HEK293 (cell line): ENCODE measurements at regions not wholly inside any gene's neighbourhood (a gene's known extent, or its start where the extent isn't known, plus 50 kb on each side); places are given as distances from the start of the nearest gene placed in this dataset.

Experiments used
- CTCF ChIA-PET: fragments of 350-600 bp; formaldehyde crosslinking; extraction: SDS; loops from one replicate; lab custom pipeline; 2021; ENCODE audit warnings: antibody characterized with exemption; lab: Yijun Ruan, JAX
- POLR2A ChIA-PET: fragments of 300-600 bp; formaldehyde crosslinking; extraction: SDS; loops from one replicate; lab custom pipeline; 2020; ENCODE audit warnings: antibody characterized with exemption, inconsistent platforms; lab: Yijun Ruan, JAX
- H3K27ac ChIP-seq: fragments of 200-500 bp; sonication (Bioruptor generic); 2 replicates; pipeline ENCODE4 v1.5.1; 2014; ENCODE audit warnings: low read depth, low read length, control low read depth, inconsistent platforms; ENCODE audit errors: extremely low read depth
- H3K36me3 ChIP-seq, 2 experiments: fragments of 200-500 bp in 1 of 2; sonication (Bioruptor generic) in 1 of 2; 1 replicate in 1 of 2; 2 replicates in 1 of 2; pipeline ENCODE4 v1.5.1; 2014 to 2017; ENCODE audit warnings: inconsistent platforms in 2 of 2, low read length in 2 of 2; ENCODE audit not compliant: control insufficient read depth in 2 of 2, insufficient read depth in 1 of 2
- H3K4me1 ChIP-seq: fragments of 200-500 bp; sonication (Bioruptor generic); 2 replicates; pipeline ENCODE4 v1.5.1; 2014; ENCODE audit warnings: mild to moderate bottlenecking, low read length, inconsistent platforms; ENCODE audit not compliant: control insufficient read depth, insufficient read depth
- H3K4me3 ChIP-seq: 2 replicates; pipeline ENCODE4 v1.5.1; 2011; ENCODE audit warnings: low read depth, mild to moderate bottlenecking, control low read depth, low read length, moderate library complexity
- H3K9me3 ChIP-seq: fragments of 200-500 bp; sonication (Bioruptor generic); 2 replicates; pipeline ENCODE4 v1.5.1; 2014; ENCODE audit warnings: low read depth, low read length, inconsistent platforms; ENCODE audit not compliant: control insufficient read depth, insufficient read depth
- ELK4 ChIP-seq: IDR thresholded peaks from 2 replicates; pipeline ENCODE4 v1.6.1; 2011; ENCODE audit warnings: mild to moderate bottlenecking, low read depth, low read length, borderline replicate concordance
- KLF1 ChIP-seq: fragments of 450-650 bp; formaldehyde crosslinking; IDR thresholded peaks from 2 replicates; pipeline ENCODE4 v1.5.1; 2016; ENCODE audit warnings: missing biosample characterization, missing genetic modification characterization
- KLF16 ChIP-seq: fragments of 450-650 bp; formaldehyde crosslinking; IDR thresholded peaks from 2 replicates; pipeline ENCODE4 v1.5.1; 2017; ENCODE audit warnings: missing biosample characterization, missing genetic modification characterization
- KLF17 ChIP-seq: fragments of 450-650 bp; formaldehyde crosslinking; IDR thresholded peaks from 2 replicates; pipeline ENCODE4 v1.5.1; 2016; ENCODE audit warnings: missing biosample characterization, missing genetic modification characterization
- SCRT2 ChIP-seq: fragments of 450-650 bp; formaldehyde crosslinking; IDR thresholded peaks from 2 replicates; pipeline ENCODE4 v1.5.1; 2016; ENCODE audit warnings: missing biosample characterization, missing genetic modification characterization
- TCF7L2 ChIP-seq: IDR thresholded peaks from 2 replicates; pipeline ENCODE4 v1.6.1; 2011; ENCODE audit warnings: low read depth, mild to moderate bottlenecking, inconsistent platforms, low read length, moderate library complexity, borderline replicate concordance
- ZBTB21 ChIP-seq: fragments of 450-650 bp; formaldehyde crosslinking; IDR thresholded peaks from 2 replicates; pipeline ENCODE4 v1.5.1; 2017; ENCODE audit warnings: missing biosample characterization, missing genetic modification characterization
- ZFP69B ChIP-seq: fragments of 450-650 bp; formaldehyde crosslinking; IDR thresholded peaks from 2 replicates; pipeline ENCODE4 v1.5.1; 2016; ENCODE audit warnings: missing biosample characterization, missing genetic modification characterization
- ZNF175 ChIP-seq: fragments of 450-650 bp; formaldehyde crosslinking; IDR thresholded peaks from 2 replicates; pipeline ENCODE4 v1.5.1; 2016; ENCODE audit warnings: missing biosample characterization, missing genetic modification characterization
- ZNF214 ChIP-seq: fragments of 450-650 bp; formaldehyde crosslinking; IDR thresholded peaks from 2 replicates; pipeline ENCODE4 v1.5.1; 2017; ENCODE audit warnings: missing biosample characterization, mild to moderate bottlenecking, missing genetic modification characterization, borderline replicate concordance
- ZNF280D ChIP-seq: fragments of 450-650 bp; formaldehyde crosslinking; IDR thresholded peaks from 2 replicates; pipeline ENCODE4 v1.5.1; 2016; ENCODE audit warnings: missing biosample characterization, missing genetic modification characterization
- ZNF302 ChIP-seq: fragments of 450-650 bp; formaldehyde crosslinking; IDR thresholded peaks from 2 replicates; pipeline ENCODE4 v1.5.1; 2016; ENCODE audit warnings: missing biosample characterization, missing genetic modification characterization, low read depth
- ZNF335 ChIP-seq: fragments of 450-650 bp; formaldehyde crosslinking; conservative IDR thresholded peaks from 2 replicates; pipeline ENCODE4 v1.5.1; 2016; ENCODE audit warnings: missing biosample characterization, missing genetic modification characterization
- ZNF433 ChIP-seq: fragments of 450-650 bp; formaldehyde crosslinking; IDR thresholded peaks from 2 replicates; pipeline ENCODE4 v1.5.1; 2016; ENCODE audit warnings: missing biosample characterization, missing genetic modification characterization, low read depth
- ZNF449 ChIP-seq: fragments of 450-650 bp; formaldehyde crosslinking; IDR thresholded peaks from 2 replicates; pipeline ENCODE4 v1.5.1; 2017; ENCODE audit warnings: missing biosample characterization, mild to moderate bottlenecking, missing genetic modification characterization, moderate library complexity
- ZNF501 ChIP-seq: fragments of 450-650 bp; formaldehyde crosslinking; IDR thresholded peaks from 2 replicates; pipeline ENCODE4 v1.5.1; 2016; ENCODE audit warnings: missing biosample characterization, missing genetic modification characterization
- ZNF521 ChIP-seq: fragments of 450-650 bp; formaldehyde crosslinking; IDR thresholded peaks from 2 replicates; pipeline ENCODE4 v1.5.1; 2017; ENCODE audit warnings: missing biosample characterization, mild to moderate bottlenecking, missing genetic modification characterization
- ZNF585B ChIP-seq: fragments of 450-650 bp; formaldehyde crosslinking; IDR thresholded peaks from 2 replicates; pipeline ENCODE4 v1.5.1; 2016; ENCODE audit warnings: missing biosample characterization, missing genetic modification characterization
- ZNF610 ChIP-seq: fragments of 450-650 bp; formaldehyde crosslinking; IDR thresholded peaks from 2 replicates; pipeline ENCODE4 v1.5.1; 2016; ENCODE audit warnings: missing biosample characterization, missing genetic modification characterization, borderline replicate concordance
- ZNF621 ChIP-seq: fragments of 450-650 bp; formaldehyde crosslinking; IDR thresholded peaks from 2 replicates; pipeline ENCODE4 v1.5.1; 2017; ENCODE audit warnings: missing biosample characterization, missing genetic modification characterization
- ZNF645 ChIP-seq: fragments of 450-650 bp; formaldehyde crosslinking; IDR thresholded peaks from 2 replicates; pipeline ENCODE4; 2016; ENCODE audit warnings: missing biosample characterization, missing genetic modification characterization
- ZSCAN30 ChIP-seq: fragments of 450-650 bp; IDR thresholded peaks from 2 replicates; pipeline ENCODE4 v1.5.1; 2018; ENCODE audit warnings: missing biosample characterization, mild to moderate bottlenecking, missing genetic modification characterization, moderate library complexity
- TF ChIP-seq, protein P1 (sequence below): fragments of 450-650 bp; formaldehyde crosslinking; IDR thresholded peaks from 2 replicates; pipeline ENCODE4 v1.5.1; 2017; ENCODE audit warnings: missing biosample characterization, missing genetic modification characterization
- TF ChIP-seq, protein P2 (sequence below): fragments of 450-650 bp; formaldehyde crosslinking; IDR thresholded peaks from 2 replicates; pipeline ENCODE4 v1.5.1; 2017; ENCODE audit warnings: missing biosample characterization, missing genetic modification characterization
- TF ChIP-seq, protein P3 (sequence below): fragments of 450-650 bp; IDR thresholded peaks from 2 replicates; pipeline ENCODE4 v1.5.1; 2018; ENCODE audit warnings: missing biosample characterization, missing genetic modification characterization

DNA sequence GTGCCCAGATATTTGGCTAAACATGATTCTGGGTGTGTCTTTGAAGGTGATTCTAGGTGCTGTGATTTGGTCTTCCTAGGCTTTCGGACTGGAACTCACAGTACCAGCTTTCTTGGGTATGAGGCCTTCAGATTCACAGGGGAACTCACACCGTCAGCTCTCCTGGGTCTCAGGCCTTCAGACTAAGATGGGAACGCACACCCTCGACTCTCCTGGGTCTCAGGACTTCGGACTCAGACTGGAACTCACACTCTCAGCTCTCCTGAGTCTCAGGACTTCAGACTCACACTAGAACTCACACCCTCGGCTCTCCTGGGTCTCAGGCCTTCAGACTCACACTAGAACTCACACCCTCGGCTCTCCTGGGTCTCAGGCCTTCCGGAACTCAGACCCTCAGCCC lies 137.7 kb downstream of the CRLF2 start:
- Histone ChIP-seq H3K27ac (no peak overlapping the region), H3K4me3 (no peak overlapping the region), H3K36me3 (no peaks in the 10 kb centered on the region), H3K4me1 (no peaks in the 10 kb centered on the region)
- POLR2A ChIA-PET, result no interaction called here
- TF ChIP-seq ZNF501 (tag by site-specific recombination) (no peak), ZNF645 (no peak), ZFP69B (tag by site-specific recombination) (no peak), KLF16 (tag by site-specific recombination) (no peak), SCRT2 (tag by site-specific recombination) (no peak), ELK4 (no peak), KLF17 (tag by site-specific recombination) (no peak), KLF1 (tag by site-specific recombination) (no peak), ZNF302 (tag by site-specific recombination) (no peak), ZNF521 (tag by site-specific recombination) (no peak), ZSCAN30 (tag by site-specific recombination) (no peak), ZNF214 (no peak), ZNF280D (tag by site-specific recombination) (no peak), ZNF449 (tag by site-specific recombination) (no peak), ZNF175 (tag by site-specific recombination) (no peak), TCF7L2 (no peak)
- TF ChIP-seq, protein P1, sequence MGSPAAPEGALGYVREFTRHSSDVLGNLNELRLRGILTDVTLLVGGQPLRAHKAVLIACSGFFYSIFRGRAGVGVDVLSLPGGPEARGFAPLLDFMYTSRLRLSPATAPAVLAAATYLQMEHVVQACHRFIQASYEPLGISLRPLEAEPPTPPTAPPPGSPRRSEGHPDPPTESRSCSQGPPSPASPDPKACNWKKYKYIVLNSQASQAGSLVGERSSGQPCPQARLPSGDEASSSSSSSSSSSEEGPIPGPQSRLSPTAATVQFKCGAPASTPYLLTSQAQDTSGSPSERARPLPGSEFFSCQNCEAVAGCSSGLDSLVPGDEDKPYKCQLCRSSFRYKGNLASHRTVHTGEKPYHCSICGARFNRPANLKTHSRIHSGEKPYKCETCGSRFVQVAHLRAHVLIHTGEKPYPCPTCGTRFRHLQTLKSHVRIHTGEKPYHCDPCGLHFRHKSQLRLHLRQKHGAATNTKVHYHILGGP, result no peak
- TF ChIP-seq, all 188 proteins: peak for 0
- CTCF ChIA-PET, result no interaction called here
- no peaks in the 10 kb centered on the region for H3K9me3 ChIP-seq

GRCh38 chrX:1074172-1074571 lies 138.3 kb downstream of the CRLF2 start:
- H3K4me3 ChIP-seq, result no peak overlapping the region
- no peaks in the 10 kb centered on the region for H3K9me3 ChIP-seq
- H3K27ac ChIP-seq, result no peak overlapping the region
- CTCF ChIA-PET, result no interaction called here
- no peaks in the 10 kb centered on the region for H3K36me3 ChIP-seq
- POLR2A ChIA-PET, result no interaction called here
- no peaks in the 10 kb centered on the region for H3K4me1 ChIP-seq
- TF ChIP-seq, protein P2, sequence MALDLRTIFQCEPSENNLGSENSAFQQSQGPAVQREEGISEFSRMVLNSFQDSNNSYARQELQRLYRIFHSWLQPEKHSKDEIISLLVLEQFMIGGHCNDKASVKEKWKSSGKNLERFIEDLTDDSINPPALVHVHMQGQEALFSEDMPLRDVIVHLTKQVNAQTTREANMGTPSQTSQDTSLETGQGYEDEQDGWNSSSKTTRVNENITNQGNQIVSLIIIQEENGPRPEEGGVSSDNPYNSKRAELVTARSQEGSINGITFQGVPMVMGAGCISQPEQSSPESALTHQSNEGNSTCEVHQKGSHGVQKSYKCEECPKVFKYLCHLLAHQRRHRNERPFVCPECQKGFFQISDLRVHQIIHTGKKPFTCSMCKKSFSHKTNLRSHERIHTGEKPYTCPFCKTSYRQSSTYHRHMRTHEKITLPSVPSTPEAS, result no peak
- no peak for TF ChIP-seq ZNF433 (tag by site-specific recombination)
- TF ChIP-seq ZNF610 (tag by site-specific recombination), result no peak
- no peak for TF ChIP-seq ZBTB21 (tag by site-specific recombination)
- TF ChIP-seq ZNF621, result no peak
- no peak for TF ChIP-seq ZNF585B (tag by site-specific recombination)
- TF ChIP-seq, protein P3, sequence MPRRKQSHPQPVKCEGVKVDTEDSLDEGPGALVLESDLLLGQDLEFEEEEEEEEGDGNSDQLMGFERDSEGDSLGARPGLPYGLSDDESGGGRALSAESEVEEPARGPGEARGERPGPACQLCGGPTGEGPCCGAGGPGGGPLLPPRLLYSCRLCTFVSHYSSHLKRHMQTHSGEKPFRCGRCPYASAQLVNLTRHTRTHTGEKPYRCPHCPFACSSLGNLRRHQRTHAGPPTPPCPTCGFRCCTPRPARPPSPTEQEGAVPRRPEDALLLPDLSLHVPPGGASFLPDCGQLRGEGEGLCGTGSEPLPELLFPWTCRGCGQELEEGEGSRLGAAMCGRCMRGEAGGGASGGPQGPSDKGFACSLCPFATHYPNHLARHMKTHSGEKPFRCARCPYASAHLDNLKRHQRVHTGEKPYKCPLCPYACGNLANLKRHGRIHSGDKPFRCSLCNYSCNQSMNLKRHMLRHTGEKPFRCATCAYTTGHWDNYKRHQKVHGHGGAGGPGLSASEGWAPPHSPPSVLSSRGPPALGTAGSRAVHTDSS (tag by site-specific recombination), result no peak
- no peak for TF ChIP-seq ZNF335 (tag by site-specific recombination)
